ENCODE measurements at regions not wholly inside any gene's neighbourhood (a gene's known extent, or its start where the extent isn't known, plus 50 kb on each side); places are given as distances from the start of the nearest gene placed in this dataset.

DNA sequence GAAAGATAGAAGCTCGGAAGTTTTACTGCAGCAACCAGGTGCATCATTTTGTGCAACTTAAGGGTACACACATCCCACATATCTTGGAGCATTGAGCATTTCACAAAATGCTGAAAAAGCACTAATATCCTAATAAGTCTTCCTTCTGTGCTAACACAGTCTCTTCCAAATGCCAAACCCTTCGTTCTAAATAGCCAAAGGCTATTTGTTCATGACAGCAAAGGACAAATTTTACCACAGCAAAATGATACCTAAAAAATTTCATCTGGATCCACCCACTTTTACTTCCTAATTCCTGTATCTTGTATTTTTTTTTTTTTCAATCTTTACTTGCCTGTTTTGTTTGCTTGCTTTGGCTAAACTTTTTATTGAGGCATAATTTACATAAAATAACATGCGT is 435.0 kb downstream of the RND3 start:
- TF ChIP-seq, protein P1, sequence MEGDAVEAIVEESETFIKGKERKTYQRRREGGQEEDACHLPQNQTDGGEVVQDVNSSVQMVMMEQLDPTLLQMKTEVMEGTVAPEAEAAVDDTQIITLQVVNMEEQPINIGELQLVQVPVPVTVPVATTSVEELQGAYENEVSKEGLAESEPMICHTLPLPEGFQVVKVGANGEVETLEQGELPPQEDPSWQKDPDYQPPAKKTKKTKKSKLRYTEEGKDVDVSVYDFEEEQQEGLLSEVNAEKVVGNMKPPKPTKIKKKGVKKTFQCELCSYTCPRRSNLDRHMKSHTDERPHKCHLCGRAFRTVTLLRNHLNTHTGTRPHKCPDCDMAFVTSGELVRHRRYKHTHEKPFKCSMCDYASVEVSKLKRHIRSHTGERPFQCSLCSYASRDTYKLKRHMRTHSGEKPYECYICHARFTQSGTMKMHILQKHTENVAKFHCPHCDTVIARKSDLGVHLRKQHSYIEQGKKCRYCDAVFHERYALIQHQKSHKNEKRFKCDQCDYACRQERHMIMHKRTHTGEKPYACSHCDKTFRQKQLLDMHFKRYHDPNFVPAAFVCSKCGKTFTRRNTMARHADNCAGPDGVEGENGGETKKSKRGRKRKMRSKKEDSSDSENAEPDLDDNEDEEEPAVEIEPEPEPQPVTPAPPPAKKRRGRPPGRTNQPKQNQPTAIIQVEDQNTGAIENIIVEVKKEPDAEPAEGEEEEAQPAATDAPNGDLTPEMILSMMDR (conservative IDR thresholded peaks at IDR 0.05): no peak
- no peak for TF ChIP-seq EZH2 (IDR thresholded peaks at IDR 0.05; ENCODE audit: low read depth)

All from PC-9 (cell line).